ENCODE measurements at regions not wholly inside any gene's neighbourhood (a gene's known extent, or its start where the extent isn't known, plus 50 kb on each side); places are given as distances from the start of the nearest gene placed in this dataset.

DNA sequence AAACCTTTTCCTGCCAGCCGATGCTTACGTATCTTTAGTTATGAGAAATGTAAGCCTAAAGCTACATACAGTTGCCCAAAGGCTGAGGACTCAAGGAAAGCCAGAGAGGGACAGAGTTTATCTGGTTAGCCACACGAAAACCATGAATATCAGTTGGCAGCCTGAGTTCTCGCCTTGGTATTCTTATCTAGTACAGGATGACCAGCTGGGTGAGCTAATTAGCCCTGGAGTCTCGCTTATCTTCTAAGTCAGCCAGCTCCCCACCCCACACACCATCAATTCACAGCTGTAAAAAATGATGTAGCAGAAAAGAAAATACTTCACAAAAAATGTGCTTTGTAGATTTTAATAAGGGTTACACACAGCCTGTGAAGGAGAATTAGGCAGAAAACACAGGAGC, 617.5 kb upstream of the SOX11 start:
- 70% methylated on average over 5 of the region's 5 CpGs for WGBS
- Histone ChIP-seq H3K9me3 (ENCODE audit: insufficient read depth, low read depth, low read length) (no peaks in the 10 kb centered on the region), H3K4me3 (ENCODE audit: low read length) (no peak overlapping the region), H3K4me1 (ENCODE audit: insufficient read depth, low read length) (peaks cover 28% of the 10 kb centered on the region), H3K27me3 (ENCODE audit: insufficient read depth, low read length) (no peaks in the 10 kb centered on the region), H3K36me3 (ENCODE audit: insufficient read depth, low read length) (no peaks in the 10 kb centered on the region), H3K9ac (ENCODE audit: low read depth, low read length) (no peak overlapping the region), H3K27ac (ENCODE audit: low read depth, low read length) (no peak overlapping the region)

DNA sequence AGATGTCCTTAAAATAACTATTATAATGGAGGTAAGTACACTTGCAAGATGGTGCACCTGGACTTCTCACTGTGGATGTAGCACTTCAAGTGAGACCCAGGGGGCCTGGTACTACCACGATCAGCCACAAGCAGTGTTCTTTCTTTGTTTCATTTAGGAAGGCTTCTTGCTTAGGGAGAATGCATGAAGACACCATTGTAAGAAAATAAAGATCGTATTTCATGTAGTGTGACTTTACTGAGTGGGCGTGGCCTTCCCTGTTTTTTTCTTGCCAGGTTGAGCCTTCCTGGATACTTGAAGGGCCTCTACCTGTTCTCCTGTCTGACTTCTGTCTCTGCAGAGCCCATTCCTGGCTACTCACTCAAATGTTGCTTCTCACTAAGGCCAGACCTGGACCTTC, 615.6 kb upstream of the SOX11 start:
- H3K9me3 ChIP-seq (ENCODE audit: insufficient read depth, low read depth, low read length) = no peaks in the 10 kb centered on the region
- H3K36me3 ChIP-seq (ENCODE audit: insufficient read depth, low read length) = no peaks in the 10 kb centered on the region
- H3K27ac ChIP-seq (ENCODE audit: low read depth, low read length) = no peak overlapping the region
- H3K9ac ChIP-seq (ENCODE audit: low read depth, low read length) = no peak overlapping the region
- peaks cover 20% of the 10 kb centered on the region for H3K4me1 ChIP-seq (ENCODE audit: insufficient read depth, low read length)
- no peaks in the 10 kb centered on the region for H3K27me3 ChIP-seq (ENCODE audit: insufficient read depth, low read length)
- WGBS = 76% methylated on average over 3 of the region's 3 CpGs
- no peak overlapping the region for H3K4me3 ChIP-seq (ENCODE audit: low read length)

DNA sequence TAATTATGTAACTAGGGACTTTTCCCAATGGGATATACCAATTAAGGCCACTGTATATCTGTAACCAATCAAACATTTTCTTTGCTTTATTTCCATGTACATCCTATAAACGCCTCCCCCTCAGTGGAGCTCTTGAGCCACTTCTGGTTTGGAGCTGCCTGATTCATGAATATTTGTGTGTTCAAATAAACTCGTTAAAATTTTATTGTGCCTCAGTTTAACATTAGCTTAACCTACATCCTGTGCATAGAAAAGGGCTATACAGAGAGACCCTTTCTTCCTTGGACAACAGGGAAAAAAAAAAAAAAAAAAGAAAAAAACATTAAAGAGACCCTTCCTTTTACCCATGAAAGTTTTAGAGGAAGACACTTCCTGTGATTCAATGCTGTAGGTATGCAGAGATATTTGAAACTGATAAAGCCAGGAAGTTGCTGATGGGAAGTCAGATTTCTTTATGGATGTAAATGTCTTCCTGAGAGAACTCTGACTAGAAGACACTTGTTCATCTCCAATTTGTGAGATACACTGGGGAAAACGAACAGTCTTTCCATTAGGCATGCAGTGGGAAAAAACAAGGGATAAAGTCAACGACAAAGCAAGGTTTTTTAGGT, 614.6 kb upstream of the SOX11 start:
- Histone ChIP-seq H3K9ac (ENCODE audit: low read depth, low read length) (no peak overlapping the region), H3K9me3 (ENCODE audit: insufficient read depth, low read depth, low read length) (no peaks in the 10 kb centered on the region), H3K27me3 (ENCODE audit: insufficient read depth, low read length) (no peaks in the 10 kb centered on the region), H3K27ac (ENCODE audit: low read depth, low read length) (no peak overlapping the region), H3K4me3 (ENCODE audit: low read length) (no peak overlapping the region), H3K4me1 (ENCODE audit: insufficient read depth, low read length) (peaks cover 20% of the 10 kb centered on the region), H3K36me3 (ENCODE audit: insufficient read depth, low read length) (no peaks in the 10 kb centered on the region)
- WGBS = 62% methylated on average over 3 of the region's 4 CpGs

DNA sequence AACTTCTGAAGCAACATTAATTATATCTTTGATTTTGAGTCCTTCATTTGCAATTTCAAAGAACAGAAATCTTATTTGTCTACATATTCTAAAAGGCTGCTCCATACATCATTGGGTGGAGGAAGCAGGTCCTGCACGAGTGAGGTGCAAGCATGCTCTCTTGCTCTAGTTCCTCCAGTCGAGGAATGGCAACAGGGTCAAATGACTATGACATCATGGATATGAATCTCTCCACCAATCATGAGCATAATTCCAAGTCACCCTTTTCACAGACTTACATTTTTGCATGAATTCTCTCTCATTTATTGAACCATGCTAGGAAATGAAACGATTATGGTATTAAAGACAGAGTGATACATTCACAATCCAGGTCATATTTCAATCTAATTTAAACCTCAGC, 608.8 kb upstream of the SOX11 start:
- Histone ChIP-seq H3K27me3 (ENCODE audit: insufficient read depth, low read length) (no peaks in the 10 kb centered on the region), H3K4me1 (ENCODE audit: insufficient read depth, low read length) (no peaks in the 10 kb centered on the region), H3K9me3 (ENCODE audit: insufficient read depth, low read depth, low read length) (no peaks in the 10 kb centered on the region), H3K9ac (ENCODE audit: low read depth, low read length) (no peak overlapping the region), H3K27ac (ENCODE audit: low read depth, low read length) (no peak overlapping the region), H3K4me3 (ENCODE audit: low read length) (no peak overlapping the region), H3K36me3 (ENCODE audit: insufficient read depth, low read length) (no peaks in the 10 kb centered on the region)
- WGBS = 98% methylated on average over 3 of the region's 3 CpGs

- Histone ChIP-seq H3K27me3 (ENCODE audit: insufficient read depth, low read length) (no peaks in the 10 kb centered on the region), H3K27ac (ENCODE audit: low read depth, low read length) (no peak overlapping the region), H3K4me1 (ENCODE audit: insufficient read depth, low read length) (no peaks in the 10 kb centered on the region; the same call in 1 of the 2 replicates), H3K4me3 (ENCODE audit: low read length) (no peak overlapping the region), H3K36me3 (ENCODE audit: insufficient read depth, low read length) (no peaks in the 10 kb centered on the region), H3K9ac (ENCODE audit: low read depth, low read length) (no peak overlapping the region), H3K9me3 (ENCODE audit: insufficient read depth, low read depth, low read length) (no peaks in the 10 kb centered on the region)
- WGBS = 95% methylated on average over 5 of the region's 5 CpGs
Observed at GRCh38 chr2:5089409-5089808, 602.8 kb upstream of the SOX11 start.

DNA sequence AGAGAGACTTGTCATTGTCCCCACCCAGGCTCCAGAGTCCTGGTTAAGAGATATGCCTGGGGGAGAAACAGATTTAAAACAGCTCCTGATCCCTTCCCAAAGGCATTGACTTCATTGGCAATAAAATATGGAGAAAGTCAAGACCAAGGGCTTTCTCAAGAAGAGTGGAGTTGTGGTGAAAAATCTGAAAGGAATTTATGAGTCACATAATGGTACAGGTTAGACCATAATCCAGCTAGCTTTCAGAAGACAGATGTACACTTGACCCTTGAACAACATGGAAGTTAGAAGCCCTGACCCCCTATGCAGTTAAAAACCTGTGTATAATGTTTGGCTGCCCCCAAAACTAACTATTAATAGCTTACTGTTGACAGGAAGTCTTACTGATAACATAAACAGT, 599.1 kb upstream of the SOX11 start:
- no peak overlapping the region for H3K27ac ChIP-seq (ENCODE audit: low read depth, low read length)
- H3K9ac ChIP-seq (ENCODE audit: low read depth, low read length) = no peak overlapping the region
- H3K9me3 ChIP-seq (ENCODE audit: insufficient read depth, low read depth, low read length) = no peaks in the 10 kb centered on the region
- H3K27me3 ChIP-seq (ENCODE audit: insufficient read depth, low read length) = no peaks in the 10 kb centered on the region
- no peaks in the 10 kb centered on the region; the same call in 1 of the 2 replicates for H3K4me1 ChIP-seq (ENCODE audit: insufficient read depth, low read length)
- no peaks in the 10 kb centered on the region for H3K36me3 ChIP-seq (ENCODE audit: insufficient read depth, low read length)
- no peak overlapping the region for H3K4me3 ChIP-seq (ENCODE audit: low read length)

GRCh38 chr2:5093518-5093917, 598.7 kb upstream of the SOX11 start:
- Histone ChIP-seq H3K27me3 (ENCODE audit: insufficient read depth, low read length) (no peaks in the 10 kb centered on the region), H3K4me3 (ENCODE audit: low read length) (no peak overlapping the region), H3K9me3 (ENCODE audit: insufficient read depth, low read depth, low read length) (no peaks in the 10 kb centered on the region), H3K4me1 (ENCODE audit: insufficient read depth, low read length) (no peaks in the 10 kb centered on the region; the same call in 1 of the 2 replicates), H3K27ac (ENCODE audit: low read depth, low read length) (no peak overlapping the region), H3K9ac (ENCODE audit: low read depth, low read length) (no peak overlapping the region), H3K36me3 (ENCODE audit: insufficient read depth, low read length) (no peaks in the 10 kb centered on the region)
- WGBS = 91% methylated on average over 8 of the region's 8 CpGs

- 97% methylated on average over 4 of the region's 5 CpGs for WGBS
- no peak overlapping the region for H3K9ac ChIP-seq (ENCODE audit: low read depth, low read length)
- no peaks in the 10 kb centered on the region for H3K27me3 ChIP-seq (ENCODE audit: insufficient read depth, low read length)
- H3K36me3 ChIP-seq (ENCODE audit: insufficient read depth, low read length) = no peaks in the 10 kb centered on the region
- no peaks in the 10 kb centered on the region for H3K9me3 ChIP-seq (ENCODE audit: insufficient read depth, low read depth, low read length)
- no peak overlapping the region for H3K4me3 ChIP-seq (ENCODE audit: low read length)
- H3K4me1 ChIP-seq (ENCODE audit: insufficient read depth, low read length) = no peaks in the 10 kb centered on the region; the same call in 1 of the 2 replicates
- no peak overlapping the region for H3K27ac ChIP-seq (ENCODE audit: low read depth, low read length)
Observed at GRCh38 chr2:5094192-5094591, 598.0 kb upstream of the SOX11 start.

DNA sequence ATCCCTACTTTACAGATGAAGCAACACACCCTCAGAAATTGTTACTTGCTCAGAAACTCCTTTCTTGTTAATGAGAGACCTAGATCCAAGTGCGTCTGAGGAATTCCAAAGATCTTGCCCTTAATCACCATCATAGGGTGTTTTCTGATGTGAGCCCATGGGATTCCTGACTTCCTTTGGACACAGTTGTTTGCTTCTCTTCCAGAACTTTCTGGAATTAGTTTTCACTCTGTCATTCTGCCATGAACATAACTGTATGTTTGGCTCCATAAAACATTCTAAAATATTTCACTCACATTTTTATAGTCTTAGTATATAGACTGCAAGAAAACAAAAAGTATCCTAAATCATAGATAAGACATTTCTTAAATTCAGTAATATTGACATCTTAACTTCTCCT, 593.9 kb upstream of the SOX11 start:
- no peaks in the 10 kb centered on the region for H3K9me3 ChIP-seq (ENCODE audit: insufficient read depth, low read depth, low read length)
- no peak overlapping the region for H3K4me3 ChIP-seq (ENCODE audit: low read length)
- no peak overlapping the region for H3K9ac ChIP-seq (ENCODE audit: low read depth, low read length)
- no peak overlapping the region for H3K27ac ChIP-seq (ENCODE audit: low read depth, low read length)
- WGBS = 86% methylated on average over 1 of the region's 1 CpG
- no peaks in the 10 kb centered on the region for H3K4me1 ChIP-seq (ENCODE audit: insufficient read depth, low read length)
- no peaks in the 10 kb centered on the region for H3K27me3 ChIP-seq (ENCODE audit: insufficient read depth, low read length)
- H3K36me3 ChIP-seq (ENCODE audit: insufficient read depth, low read length) = no peaks in the 10 kb centered on the region

DNA sequence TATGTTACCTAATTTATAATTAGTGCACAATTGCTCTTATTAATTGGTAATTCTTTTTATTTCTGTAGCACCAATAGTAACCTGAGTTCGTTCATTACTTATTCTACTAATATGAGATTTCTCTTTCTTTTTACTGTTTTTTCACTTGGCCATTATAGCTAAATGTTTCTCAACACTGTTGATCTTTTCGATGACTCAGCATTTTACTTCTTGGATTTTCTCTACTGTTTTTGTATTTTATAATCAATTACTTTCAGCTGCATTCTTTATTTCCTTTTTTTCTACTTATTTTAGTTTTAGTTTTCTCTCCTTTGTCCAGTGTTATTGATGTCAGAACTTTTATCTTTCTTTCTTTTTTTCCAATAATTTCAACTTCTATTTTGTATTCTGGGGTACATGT, 589.4 kb upstream of the SOX11 start:
- WGBS = 94% methylated on average over 2 of the region's 2 CpGs
- no peak overlapping the region for H3K4me3 ChIP-seq (ENCODE audit: low read length)

DNA sequence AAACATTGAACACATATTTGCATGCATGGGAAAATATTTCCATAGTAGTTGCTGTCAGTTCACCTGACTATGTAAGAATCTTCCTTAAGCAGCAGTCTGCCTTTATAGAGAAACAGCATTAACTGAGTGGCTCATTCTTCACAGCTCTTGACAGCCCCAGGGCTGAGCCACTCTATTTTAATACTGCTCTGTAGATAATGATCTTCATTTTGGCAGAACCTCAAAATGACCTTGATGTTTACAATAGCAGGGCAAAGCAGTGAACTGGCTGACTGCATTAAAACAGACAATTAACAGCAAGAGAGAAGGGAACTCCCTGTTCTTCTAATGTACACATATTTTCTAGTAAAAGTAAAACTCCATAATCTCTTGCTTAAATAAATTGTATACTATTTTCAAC, 580.6 kb upstream of the SOX11 start:
- no peak overlapping the region for H3K4me3 ChIP-seq (ENCODE audit: low read length)
- no peaks in the 10 kb centered on the region for H3K4me1 ChIP-seq (ENCODE audit: insufficient read depth, low read length)
- H3K27ac ChIP-seq (ENCODE audit: low read depth, low read length) = no peak overlapping the region
- H3K9me3 ChIP-seq (ENCODE audit: insufficient read depth, low read depth, low read length) = peaks cover 45% of the 10 kb centered on the region
- no peaks in the 10 kb centered on the region for H3K27me3 ChIP-seq (ENCODE audit: insufficient read depth, low read length)
- no peaks in the 10 kb centered on the region for H3K36me3 ChIP-seq (ENCODE audit: insufficient read depth, low read length)
- H3K9ac ChIP-seq (ENCODE audit: low read depth, low read length) = no peak overlapping the region

More for the DNA sequence above, 589.4 kb upstream of the SOX11 start:
- Histone ChIP-seq H3K27me3 (ENCODE audit: insufficient read depth, low read length) (no peaks in the 10 kb centered on the region), H3K9ac (ENCODE audit: low read depth, low read length) (no peak overlapping the region), H3K4me1 (ENCODE audit: insufficient read depth, low read length) (no peaks in the 10 kb centered on the region), H3K9me3 (ENCODE audit: insufficient read depth, low read depth, low read length) (peaks cover 3% of the 10 kb centered on the region; the same call in 1 of the 2 replicates), H3K27ac (ENCODE audit: low read depth, low read length) (no peak overlapping the region), H3K36me3 (ENCODE audit: insufficient read depth, low read length) (no peaks in the 10 kb centered on the region)

- Histone ChIP-seq H3K4me1 (ENCODE audit: insufficient read depth, low read length) (no peaks in the 10 kb centered on the region), H3K9me3 (ENCODE audit: insufficient read depth, low read depth, low read length) (peaks cover 11% of the 10 kb centered on the region), H3K27ac (ENCODE audit: low read depth, low read length) (no peak overlapping the region), H3K4me3 (ENCODE audit: low read length) (no peak overlapping the region), H3K27me3 (ENCODE audit: insufficient read depth, low read length) (no peaks in the 10 kb centered on the region), H3K9ac (ENCODE audit: low read depth, low read length) (no peak overlapping the region), H3K36me3 (ENCODE audit: insufficient read depth, low read length) (no peaks in the 10 kb centered on the region)
Observed at GRCh38 chr2:5119046-5119445, 573.1 kb upstream of the SOX11 start.

Measured in HUES64 (cell line).